ENCODE measurements at regions not wholly inside any gene's neighbourhood (a gene's known extent, or its start where the extent isn't known, plus 50 kb on each side); places are given as distances from the start of the nearest gene placed in this dataset.

- Histone ChIP-seq H3K36me3 (ENCODE audit: control insufficient read depth in 2 of 3, insufficient read depth in 3 of 3, low read length in 3 of 3) (no peaks in the 10 kb centered on the region), H3K27me3 (ENCODE audit: control insufficient read depth in 2 of 2, insufficient read depth in 2 of 2, low read length in 2 of 2) (no peaks in the 10 kb centered on the region), H3K9me3 (ENCODE audit: control insufficient read depth in 2 of 3, low read length in 3 of 3) (no peaks in the 10 kb centered on the region), H3K27ac (ENCODE audit: low read depth, low read length) (no peak overlapping the region), H3K4me3 (ENCODE audit: low read length) (no peak overlapping the region), H3K4me1 (ENCODE audit: control insufficient read depth in 2 of 2, insufficient read depth in 2 of 2, low read length in 2 of 2) (no peaks in the 10 kb centered on the region)
- Mint-ChIP-seq H3K27ac (no peak overlapping the region), H3K27me3 (peaks cover 0 to 14% (median 9%) of the 10 kb centered on the region in 5 donors), H3K4me1 (peaks cover 0 to 4% (median 0%) of the 10 kb centered on the region in 7 donors), H3K9me3 (peaks cover 0 to 3% (median 0%) of the 10 kb centered on the region in 11 donors), H3K4me3 (no peak overlapping the region), H3K36me3 (no peaks in the 10 kb centered on the region)
- ChIA-PET POLR2A (no interaction called here), CTCF (no interaction called here)
- DNase-seq (no peak), ATAC-seq (no peak)
- intact Hi-C loops (cut with micrococcal nuclease): no loop called here
Measured at GRCh38 chr2:200221055-200221955, 85.2 kb upstream of the SPATS2L start.

- H3K9me3 Mint-ChIP-seq: peaks cover 0 to 3% (median 0%) of the 10 kb centered on the region in 11 donors
- H3K4me1 ChIP-seq (ENCODE audit: control insufficient read depth in 2 of 2, insufficient read depth in 2 of 2, low read length in 2 of 2): no peaks in the 10 kb centered on the region
- H3K4me3 Mint-ChIP-seq: no peak overlapping the region
- ATAC-seq (no peak), DNase-seq (no peak)
- POLR2A ChIA-PET: no interaction called here
- H3K36me3 ChIP-seq (ENCODE audit: control insufficient read depth in 2 of 3, insufficient read depth in 3 of 3, low read length in 3 of 3): no peaks in the 10 kb centered on the region
- no peaks in the 10 kb centered on the region for H3K36me3 Mint-ChIP-seq
- H3K27me3 Mint-ChIP-seq: peaks cover 6 to 22% (median 13%) of the 10 kb centered on the region in 5 donors
- H3K27ac ChIP-seq (ENCODE audit: low read depth, low read length): no peak overlapping the region
- H3K27me3 ChIP-seq (ENCODE audit: control insufficient read depth in 2 of 2, insufficient read depth in 2 of 2, low read length in 2 of 2): no peaks in the 10 kb centered on the region
- CTCF ChIA-PET: no interaction called here
- no peaks in the 10 kb centered on the region for H3K9me3 ChIP-seq (ENCODE audit: control insufficient read depth in 2 of 3, low read length in 3 of 3)
- H3K4me3 ChIP-seq (ENCODE audit: low read length): no peak overlapping the region
- peaks cover 0 to 4% (median 0%) of the 10 kb centered on the region in 7 donors for H3K4me1 Mint-ChIP-seq
- intact Hi-C loops (cut with micrococcal nuclease): no loop called here
- H3K27ac Mint-ChIP-seq: no peak overlapping the region
Measured at GRCh38 chr2:200222791-200223190, 83.7 kb upstream of the SPATS2L start.

GRCh38 chr2:200223205-200223784 lies 83.2 kb upstream of the SPATS2L start:
- DNase-seq: no peak
- no peak overlapping the region for H3K4me3 Mint-ChIP-seq
- Histone ChIP-seq H3K4me3 (ENCODE audit: low read length) (no peak overlapping the region), H3K36me3 (ENCODE audit: control insufficient read depth in 2 of 3, insufficient read depth in 3 of 3, low read length in 3 of 3) (no peaks in the 10 kb centered on the region), H3K27ac (ENCODE audit: low read depth, low read length) (no peak overlapping the region), H3K27me3 (ENCODE audit: control insufficient read depth in 2 of 2, insufficient read depth in 2 of 2, low read length in 2 of 2) (no peaks in the 10 kb centered on the region), H3K9me3 (ENCODE audit: control insufficient read depth in 2 of 3, low read length in 3 of 3) (no peaks in the 10 kb centered on the region), H3K4me1 (ENCODE audit: control insufficient read depth in 2 of 2, insufficient read depth in 2 of 2, low read length in 2 of 2) (no peaks in the 10 kb centered on the region)
- H3K36me3 Mint-ChIP-seq: no peaks in the 10 kb centered on the region
- peaks cover 0 to 3% (median 0%) of the 10 kb centered on the region in 11 donors for H3K9me3 Mint-ChIP-seq
- intact Hi-C loops (cut with micrococcal nuclease): no loop called here
- H3K27ac Mint-ChIP-seq: no peak overlapping the region
- H3K4me1 Mint-ChIP-seq: peaks cover 0 to 4% (median 0%) of the 10 kb centered on the region in 7 donors
- ATAC-seq: no peak
- POLR2A ChIA-PET: no interaction called here
- CTCF ChIA-PET: no interaction called here
- peaks cover 6 to 25% (median 13%) of the 10 kb centered on the region in 5 donors for H3K27me3 Mint-ChIP-seq

- Histone ChIP-seq H3K4me1 (ENCODE audit: control insufficient read depth in 2 of 2, insufficient read depth in 2 of 2, low read length in 2 of 2) (no peaks in the 10 kb centered on the region), H3K27me3 (ENCODE audit: control insufficient read depth in 2 of 2, insufficient read depth in 2 of 2, low read length in 2 of 2) (no peaks in the 10 kb centered on the region), H3K36me3 (ENCODE audit: control insufficient read depth in 2 of 3, insufficient read depth in 3 of 3, low read length in 3 of 3) (no peaks in the 10 kb centered on the region), H3K27ac (ENCODE audit: low read depth, low read length) (no peak overlapping the region), H3K9me3 (ENCODE audit: control insufficient read depth in 2 of 3, low read length in 3 of 3) (no peaks in the 10 kb centered on the region), H3K4me3 (ENCODE audit: low read length) (no peak overlapping the region)
- ChIA-PET CTCF (no interaction called here), POLR2A (no interaction called here)
- no peak for ATAC-seq
- peaks cover 0 to 4% (median 0%) of the 10 kb centered on the region in 11 donors for H3K9me3 Mint-ChIP-seq
- peaks cover 0 to 4% (median 0%) of the 10 kb centered on the region in 7 donors for H3K4me1 Mint-ChIP-seq
- H3K27ac Mint-ChIP-seq: no peak overlapping the region
- no peak for DNase-seq
- no peak overlapping the region for H3K4me3 Mint-ChIP-seq
- intact Hi-C loops (cut with micrococcal nuclease): no loop called here
- H3K36me3 Mint-ChIP-seq: no peaks in the 10 kb centered on the region
- H3K27me3 Mint-ChIP-seq: peaks cover 6 to 30% (median 16%) of the 10 kb centered on the region in 5 donors
Measured at GRCh38 chr2:200225951-200226350, 80.5 kb upstream of the SPATS2L start.

- no peak overlapping the region for H3K27ac ChIP-seq (ENCODE audit: low read depth, low read length)
- H3K36me3 ChIP-seq (ENCODE audit: control insufficient read depth in 2 of 3, insufficient read depth in 3 of 3, low read length in 3 of 3): no peaks in the 10 kb centered on the region
- CTCF ChIA-PET: no interaction called here
- H3K36me3 Mint-ChIP-seq: no peaks in the 10 kb centered on the region
- no peaks in the 10 kb centered on the region for H3K4me1 ChIP-seq (ENCODE audit: control insufficient read depth in 2 of 2, insufficient read depth in 2 of 2, low read length in 2 of 2)
- H3K9me3 ChIP-seq (ENCODE audit: control insufficient read depth in 2 of 3, low read length in 3 of 3): no peaks in the 10 kb centered on the region
- H3K27ac Mint-ChIP-seq: no peak overlapping the region
- peaks cover 6 to 33% (median 14%) of the 10 kb centered on the region in 5 donors for H3K27me3 Mint-ChIP-seq
- intact Hi-C loops (cut with micrococcal nuclease): no loop called here
- no peak for DNase-seq
- peaks cover 0 to 3% (median 0%) of the 10 kb centered on the region in 11 donors for H3K9me3 Mint-ChIP-seq
- POLR2A ChIA-PET: no interaction called here
- peaks cover 0 to 2% (median 0%) of the 10 kb centered on the region in 7 donors for H3K4me1 Mint-ChIP-seq
- H3K4me3 Mint-ChIP-seq: no peak overlapping the region
- no peak overlapping the region for H3K4me3 ChIP-seq (ENCODE audit: low read length)
- ATAC-seq: no peak
- no peaks in the 10 kb centered on the region for H3K27me3 ChIP-seq (ENCODE audit: control insufficient read depth in 2 of 2, insufficient read depth in 2 of 2, low read length in 2 of 2)
Measured at GRCh38 chr2:200226451-200227426, 79.8 kb upstream of the SPATS2L start.

- intact Hi-C loops (cut with micrococcal nuclease): no loop called here
Measured at GRCh38 chr2:200230716-200231115, 75.8 kb upstream of the SPATS2L start.

More at GRCh38 chr2:200230716-200231115, 75.8 kb upstream of the SPATS2L start:
- Mint-ChIP-seq H3K27ac (no peak overlapping the region), H3K4me1 (no peaks in the 10 kb centered on the region), H3K36me3 (no peaks in the 10 kb centered on the region), H3K4me3 (no peak overlapping the region), H3K9me3 (peaks cover 0 to 2% (median 0%) of the 10 kb centered on the region in 11 donors), H3K27me3 (peaks cover 6 to 38% (median 14%) of the 10 kb centered on the region in 5 donors)
- no peaks in the 10 kb centered on the region for H3K36me3 ChIP-seq (ENCODE audit: control insufficient read depth in 2 of 3, insufficient read depth in 3 of 3, low read length in 3 of 3)
- no peak for ATAC-seq
- CTCF ChIA-PET: no interaction called here
- no peak overlapping the region for H3K4me3 ChIP-seq (ENCODE audit: low read length)
- no peak overlapping the region for H3K27ac ChIP-seq (ENCODE audit: low read depth, low read length)
- H3K9me3 ChIP-seq (ENCODE audit: control insufficient read depth in 2 of 3, low read length in 3 of 3): no peaks in the 10 kb centered on the region
- POLR2A ChIA-PET: no interaction called here
- no peaks in the 10 kb centered on the region for H3K4me1 ChIP-seq (ENCODE audit: control insufficient read depth in 2 of 2, insufficient read depth in 2 of 2, low read length in 2 of 2)
- DNase-seq: no peak
- no peaks in the 10 kb centered on the region for H3K27me3 ChIP-seq (ENCODE audit: control insufficient read depth in 2 of 2, insufficient read depth in 2 of 2, low read length in 2 of 2)

All from naive thymus-derived CD4-positive, alpha-beta T cell (primary cell).